Mesendoderm (in vitro differentiated cells): ENCODE measurements at regions not wholly inside any gene's neighbourhood (a gene's known extent, or its start where the extent isn't known, plus 50 kb on each side); places are given as distances from the start of the nearest gene placed in this dataset.

Source experiments
- DNase-seq: peaks from one replicate; pipeline ENCODE4 v3.0.0; 2013
- H2AK5ac ChIP-seq: 2 replicates; pipeline ENCODE4 v1.6.1; 2013; ENCODE audit warnings: low read length, inconsistent platforms
- H2BK120ac ChIP-seq: 2 replicates; pipeline ENCODE4 v1.6.1; 2013; ENCODE audit warnings: low read depth, mild to moderate bottlenecking, low read length, moderate library complexity, mixed read lengths
- H2BK15ac ChIP-seq: replicated peaks from 2 replicates; pipeline ENCODE4 v1.6.1; 2013; ENCODE audit warnings: low read depth, mild to moderate bottlenecking, moderate library complexity
- H2BK5ac ChIP-seq: 2 replicates; pipeline ENCODE4 v1.6.1; 2013; ENCODE audit warnings: low read length, inconsistent platforms
- H3K18ac ChIP-seq: 2 replicates; pipeline ENCODE4 v1.6.1; 2013; ENCODE audit warnings: mild to moderate bottlenecking, low read length, mixed read lengths
- H3K23ac ChIP-seq: one replicate; pipeline ENCODE4 v1.6.1; 2013; ENCODE audit warnings: low read length
- H3K27ac ChIP-seq: 2 replicates; pipeline ENCODE4 v1.5.1; 2013; ENCODE audit warnings: low read depth, mild to moderate bottlenecking, inconsistent platforms, low read length, moderate library complexity
- H3K27me3 ChIP-seq: 2 replicates; pipeline ENCODE4 v1.6.1; 2013; ENCODE audit warnings: low read length, control low read depth, mild to moderate bottlenecking, inconsistent platforms; ENCODE audit not compliant: insufficient read depth, poor library complexity
- H3K36me3 ChIP-seq: 2 replicates; pipeline ENCODE4 v1.6.1; 2013; ENCODE audit warnings: low read length, inconsistent platforms; ENCODE audit not compliant: control insufficient read depth, insufficient read depth
- H3K4ac ChIP-seq: one replicate; pipeline ENCODE4 v1.6.1; 2013; ENCODE audit warnings: low read depth, mild to moderate bottlenecking, low read length, moderate library complexity
- H3K4me1 ChIP-seq: 2 replicates; pipeline ENCODE4 v1.6.1; 2013; ENCODE audit warnings: low read depth, low read length, inconsistent platforms; ENCODE audit not compliant: control insufficient read depth
- H3K4me2 ChIP-seq: 2 replicates; pipeline ENCODE4 v1.6.1; 2013; ENCODE audit warnings: low read length
- H3K4me3 ChIP-seq: 2 replicates; pipeline ENCODE4 v1.5.1; 2013; ENCODE audit warnings: mild to moderate bottlenecking, low read length
- H3K56ac ChIP-seq: one replicate; pipeline ENCODE4 v1.6.1; 2013; ENCODE audit warnings: low read length
- H3K79me1 ChIP-seq: 2 replicates; pipeline ENCODE4 v1.6.1; 2013; ENCODE audit warnings: low read length, inconsistent platforms
- H3K79me2 ChIP-seq: 2 replicates; pipeline ENCODE4 v1.6.1; 2013; ENCODE audit warnings: mild to moderate bottlenecking, low read length; ENCODE audit not compliant: control insufficient read depth, insufficient read depth
- H3K9ac ChIP-seq: 2 replicates; pipeline ENCODE4 v1.6.1; 2013; ENCODE audit warnings: low read length, inconsistent platforms
- H4K5ac ChIP-seq: one replicate; pipeline ENCODE4 v1.6.1; 2013; ENCODE audit warnings: low read length
- H4K8ac ChIP-seq: one replicate; pipeline ENCODE4 v1.6.1; 2013; ENCODE audit warnings: low read depth, mild to moderate bottlenecking, control low read depth, low read length, moderate library complexity
- WGBS: extraction: QIAGEN DNeasy Blood & Tissue Kit; methylation state at CpG from one replicate; pipeline ENCODE4 v1.1.7; 2013; ENCODE audit warnings: low lambda C conversion rate, missing lambda C conversion rate; ENCODE audit not compliant: insufficient coverage; ENCODE audit errors: extremely low coverage; 5-methylcytosine and 5-hydroxymethylcytosine counted together

GRCh38 chr10:44818701-44819127 is 92.4 kb upstream of the TMEM72 start:
- no peak overlapping the region for H3K4me2 ChIP-seq
- H2BK15ac ChIP-seq, result no peak overlapping the region
- no peaks in the 10 kb centered on the region for H3K27me3 ChIP-seq
- H3K27ac ChIP-seq, result no peak overlapping the region
- no peak overlapping the region for H2BK5ac ChIP-seq
- no peak overlapping the region for H2AK5ac ChIP-seq
- no peak overlapping the region for H3K18ac ChIP-seq
- DNase-seq, result peak; percentile 85
- H3K4me1 ChIP-seq, result no peaks in the 10 kb centered on the region
- no peak overlapping the region for H3K4ac ChIP-seq
- H3K79me2 ChIP-seq, result no peaks in the 10 kb centered on the region
- WGBS, result no CpG with 5 or more reads among the region's 5 CpGs
- H4K5ac ChIP-seq, result no peak overlapping the region
- H3K9ac ChIP-seq, result no peak overlapping the region
- H3K36me3 ChIP-seq, result no peaks in the 10 kb centered on the region
- no peak overlapping the region for H2BK120ac ChIP-seq
- no peak overlapping the region for H3K56ac ChIP-seq
- no peak overlapping the region for H3K4me3 ChIP-seq
- H3K23ac ChIP-seq, result no peak overlapping the region
- no peaks in the 10 kb centered on the region for H3K79me1 ChIP-seq
- no peak overlapping the region for H4K8ac ChIP-seq

- no peak overlapping the region for H4K8ac ChIP-seq
- H3K4me1 ChIP-seq, result no peaks in the 10 kb centered on the region
- no peak overlapping the region for H2BK15ac ChIP-seq
- H3K56ac ChIP-seq, result no peak overlapping the region
- H3K27ac ChIP-seq, result no peak overlapping the region
- H3K18ac ChIP-seq, result no peak overlapping the region
- no peak for DNase-seq
- H3K9ac ChIP-seq, result no peak overlapping the region
- no peak overlapping the region for H3K4me3 ChIP-seq
- no peak overlapping the region for H3K23ac ChIP-seq
- H3K27me3 ChIP-seq, result no peaks in the 10 kb centered on the region
- H3K79me2 ChIP-seq, result no peaks in the 10 kb centered on the region
- 100% methylated on average over 1 of the region's 3 CpGs for WGBS
- H4K5ac ChIP-seq, result no peak overlapping the region
- no peak overlapping the region for H3K4me2 ChIP-seq
- H2BK120ac ChIP-seq, result no peak overlapping the region
- H2BK5ac ChIP-seq, result no peak overlapping the region
- no peaks in the 10 kb centered on the region for H3K36me3 ChIP-seq
- H3K79me1 ChIP-seq, result no peaks in the 10 kb centered on the region
- H2AK5ac ChIP-seq, result no peak overlapping the region
- no peak overlapping the region for H3K4ac ChIP-seq
Observed at GRCh38 chr10:44820094-44820493, 91.0 kb upstream of the TMEM72 start.

GRCh38 chr10:44821290-44821689 is 89.8 kb upstream of the TMEM72 start:
- no peaks in the 10 kb centered on the region for H3K36me3 ChIP-seq
- H3K4me2 ChIP-seq, result no peak overlapping the region
- H3K79me1 ChIP-seq, result no peaks in the 10 kb centered on the region
- H4K5ac ChIP-seq, result no peak overlapping the region
- H3K27ac ChIP-seq, result no peak overlapping the region
- WGBS, result no CpG with 5 or more reads among the region's 8 CpGs
- H2BK5ac ChIP-seq, result no peak overlapping the region
- no peak overlapping the region for H3K18ac ChIP-seq
- no peak overlapping the region for H3K56ac ChIP-seq
- no peak overlapping the region for H2BK120ac ChIP-seq
- H3K4ac ChIP-seq, result no peak overlapping the region
- no peak for DNase-seq
- no peak overlapping the region for H2BK15ac ChIP-seq
- H3K4me1 ChIP-seq, result no peaks in the 10 kb centered on the region
- H3K79me2 ChIP-seq, result no peaks in the 10 kb centered on the region
- H3K23ac ChIP-seq, result no peak overlapping the region
- no peak overlapping the region for H3K9ac ChIP-seq
- H4K8ac ChIP-seq, result no peak overlapping the region
- no peak overlapping the region for H2AK5ac ChIP-seq
- H3K4me3 ChIP-seq, result no peak overlapping the region
- no peaks in the 10 kb centered on the region for H3K27me3 ChIP-seq

GRCh38 chr10:44822349-44822748 is 88.8 kb upstream of the TMEM72 start:
- Histone ChIP-seq H2AK5ac (no peak overlapping the region), H2BK120ac (no peak overlapping the region), H2BK15ac (no peak overlapping the region), H4K8ac (no peak overlapping the region), H3K4me1 (no peaks in the 10 kb centered on the region), H3K9ac (no peak overlapping the region), H3K4ac (no peak overlapping the region), H3K18ac (no peak overlapping the region), H3K56ac (no peak overlapping the region), H3K27me3 (no peaks in the 10 kb centered on the region), H4K5ac (no peak overlapping the region), H3K27ac (no peak overlapping the region), H3K4me2 (no peak overlapping the region), H2BK5ac (no peak overlapping the region), H3K4me3 (no peak overlapping the region), H3K79me2 (no peaks in the 10 kb centered on the region), H3K23ac (no peak overlapping the region), H3K36me3 (no peaks in the 10 kb centered on the region), H3K79me1 (no peaks in the 10 kb centered on the region)
- whole genome bisulfite sequencing, result no CpG with 5 or more reads among the region's 3 CpGs
- DNase-seq, result no peak

- Histone ChIP-seq H4K5ac (no peak overlapping the region), H3K79me2 (no peaks in the 10 kb centered on the region), H3K4me2 (no peak overlapping the region), H2BK15ac (no peak overlapping the region), H2AK5ac (no peak overlapping the region), H3K4ac (no peak overlapping the region), H4K8ac (no peak overlapping the region), H2BK5ac (no peak overlapping the region), H3K4me1 (no peaks in the 10 kb centered on the region), H3K27me3 (no peaks in the 10 kb centered on the region), H3K36me3 (no peaks in the 10 kb centered on the region), H3K27ac (no peak overlapping the region), H2BK120ac (no peak overlapping the region), H3K9ac (no peak overlapping the region), H3K23ac (no peak overlapping the region), H3K18ac (no peak overlapping the region), H3K56ac (no peak overlapping the region), H3K4me3 (no peak overlapping the region), H3K79me1 (no peaks in the 10 kb centered on the region)
- WGBS, result no CpG with 5 or more reads among the region's 4 CpGs
- no peak for DNase-seq
Observed at GRCh38 chr10:44822966-44823365, 88.2 kb upstream of the TMEM72 start.

GRCh38 chr10:44824607-44825006 is 86.5 kb upstream of the TMEM72 start:
- no peak overlapping the region for H3K4me2 ChIP-seq
- no peaks in the 10 kb centered on the region for H3K79me2 ChIP-seq
- H3K4me1 ChIP-seq, result no peaks in the 10 kb centered on the region
- H3K4me3 ChIP-seq, result no peak overlapping the region
- H4K5ac ChIP-seq, result no peak overlapping the region
- H2AK5ac ChIP-seq, result no peak overlapping the region
- H3K27me3 ChIP-seq, result no peaks in the 10 kb centered on the region
- no peak overlapping the region for H3K4ac ChIP-seq
- peak; percentile 65 for DNase-seq
- H3K36me3 ChIP-seq, result no peaks in the 10 kb centered on the region
- no peak overlapping the region for H2BK120ac ChIP-seq
- no peak overlapping the region for H3K27ac ChIP-seq
- H3K56ac ChIP-seq, result no peak overlapping the region
- H4K8ac ChIP-seq, result no peak overlapping the region
- no peak overlapping the region for H3K23ac ChIP-seq
- H3K9ac ChIP-seq, result no peak overlapping the region
- no peaks in the 10 kb centered on the region for H3K79me1 ChIP-seq
- WGBS, result no CpG with 5 or more reads among the region's 4 CpGs
- no peak overlapping the region for H2BK5ac ChIP-seq
- no peak overlapping the region for H2BK15ac ChIP-seq
- no peak overlapping the region for H3K18ac ChIP-seq
